ENCODE measurements at regions not wholly inside any gene's neighbourhood (a gene's known extent, or its start where the extent isn't known, plus 50 kb on each side); places are given as distances from the start of the nearest gene placed in this dataset.

DNA sequence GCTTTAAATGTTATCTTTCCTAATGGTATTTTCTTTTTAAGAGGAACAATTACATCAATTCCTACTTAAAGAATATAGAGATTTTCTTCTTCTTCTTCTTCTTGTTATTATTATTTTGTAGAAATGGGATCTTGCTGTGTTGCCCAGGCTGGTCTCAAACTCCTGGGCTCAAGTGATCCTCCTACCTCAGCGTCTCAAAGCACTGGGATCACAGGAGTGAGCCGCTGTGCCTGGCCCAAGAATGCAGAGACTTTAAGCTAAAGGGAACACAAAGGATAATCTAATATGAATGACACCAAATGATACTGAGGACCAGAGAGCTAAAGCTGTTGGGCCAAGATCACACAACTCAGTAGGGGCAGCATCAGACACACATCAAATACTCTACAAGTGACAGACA is 87.4 kb upstream of the FOXQ1 start:
- TF ChIP-seq POLR2A (IDR thresholded peaks at IDR 0.05) (no peak), EP300 (IDR thresholded peaks at IDR 0.05) (no peak), POLR2AphosphoS5 (IDR thresholded peaks at IDR 0.05) (no peak)
- TF ChIP-seq, protein P1, sequence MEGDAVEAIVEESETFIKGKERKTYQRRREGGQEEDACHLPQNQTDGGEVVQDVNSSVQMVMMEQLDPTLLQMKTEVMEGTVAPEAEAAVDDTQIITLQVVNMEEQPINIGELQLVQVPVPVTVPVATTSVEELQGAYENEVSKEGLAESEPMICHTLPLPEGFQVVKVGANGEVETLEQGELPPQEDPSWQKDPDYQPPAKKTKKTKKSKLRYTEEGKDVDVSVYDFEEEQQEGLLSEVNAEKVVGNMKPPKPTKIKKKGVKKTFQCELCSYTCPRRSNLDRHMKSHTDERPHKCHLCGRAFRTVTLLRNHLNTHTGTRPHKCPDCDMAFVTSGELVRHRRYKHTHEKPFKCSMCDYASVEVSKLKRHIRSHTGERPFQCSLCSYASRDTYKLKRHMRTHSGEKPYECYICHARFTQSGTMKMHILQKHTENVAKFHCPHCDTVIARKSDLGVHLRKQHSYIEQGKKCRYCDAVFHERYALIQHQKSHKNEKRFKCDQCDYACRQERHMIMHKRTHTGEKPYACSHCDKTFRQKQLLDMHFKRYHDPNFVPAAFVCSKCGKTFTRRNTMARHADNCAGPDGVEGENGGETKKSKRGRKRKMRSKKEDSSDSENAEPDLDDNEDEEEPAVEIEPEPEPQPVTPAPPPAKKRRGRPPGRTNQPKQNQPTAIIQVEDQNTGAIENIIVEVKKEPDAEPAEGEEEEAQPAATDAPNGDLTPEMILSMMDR (IDR thresholded peaks at IDR 0.05): no peak
- WGBS, 2 donors (ENCODE audit: low coverage in 1 of 2): 82 to 92% methylated on average over 2 of the region's 2 CpGs
- Histone ChIP-seq H3K27ac (no peak overlapping the region), H3K9me3 (no peaks in the 10 kb centered on the region), H3K4me1 (no peaks in the 10 kb centered on the region), H3K36me3 (no peaks in the 10 kb centered on the region), H3K4me3 (no peak overlapping the region), H3K27me3 (no peaks in the 10 kb centered on the region)
- ATAC-seq: no peak

DNA sequence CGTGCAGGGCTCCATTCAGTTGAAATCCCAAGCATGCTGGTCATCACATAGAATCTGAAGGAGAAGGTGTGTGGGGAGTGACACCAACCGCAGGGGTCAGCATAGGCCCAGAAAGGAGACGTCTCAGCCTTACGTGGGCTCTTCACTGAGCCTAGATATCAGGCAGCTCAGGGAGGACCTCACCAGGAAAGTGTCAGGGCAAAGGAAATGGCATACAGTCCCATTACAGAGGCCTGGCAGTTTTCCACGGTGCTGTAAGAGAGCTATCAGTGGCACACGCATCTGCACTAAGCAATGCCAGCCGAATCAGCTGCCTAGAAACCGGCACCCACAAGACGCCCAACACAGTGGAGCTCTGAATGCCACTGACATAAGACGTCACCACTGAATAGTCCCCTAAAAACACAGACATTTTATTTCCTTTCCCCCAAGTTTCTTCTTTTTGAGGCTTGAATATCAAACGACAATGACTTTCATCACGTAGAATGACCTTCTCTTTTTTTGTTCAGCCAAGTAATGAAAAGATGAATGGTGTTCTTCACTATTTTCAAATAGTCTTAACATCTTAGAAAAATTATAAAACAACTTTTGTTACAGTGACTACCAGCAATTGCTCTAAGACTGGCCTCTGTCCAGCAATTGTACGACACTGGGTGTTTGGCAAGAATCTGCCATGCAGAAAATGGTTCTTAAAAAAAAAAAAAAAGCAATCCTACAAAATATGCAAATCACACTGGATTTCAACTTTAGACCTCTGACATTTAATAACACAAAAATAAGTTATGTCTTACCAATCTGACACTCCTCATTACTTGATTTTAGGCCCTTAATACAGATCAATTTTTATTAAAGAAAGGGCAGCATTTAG is 88.9 kb upstream of the FOXQ1 start:
- no peak for ATAC-seq

DNA sequence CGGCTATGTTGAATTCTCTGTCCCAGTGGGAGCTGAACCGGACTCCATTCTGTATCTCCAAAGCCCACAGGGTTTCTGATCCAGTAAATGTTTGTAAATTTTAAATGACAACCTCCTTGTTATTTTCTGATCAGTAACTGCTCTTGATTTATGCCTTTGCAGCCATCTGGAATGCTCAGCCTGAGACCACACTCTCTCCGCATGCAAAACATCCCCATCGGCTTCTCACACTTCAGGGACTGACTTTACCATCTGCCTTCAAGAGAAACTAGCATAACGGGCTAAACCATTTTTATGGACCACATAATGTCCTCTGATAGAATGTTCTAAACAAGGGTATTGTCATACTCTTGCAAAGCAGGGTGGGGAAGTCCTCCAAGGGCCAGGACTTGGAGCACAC is 94.5 kb upstream of the FOXQ1 start:
- WGBS, 2 donors (ENCODE audit: low coverage in 1 of 2): 83 to 94% methylated on average over 2 to 5 of the region's 5 CpGs
- Histone ChIP-seq H3K27ac (no peak overlapping the region), H3K9me3 (no peaks in the 10 kb centered on the region), H3K27me3 (no peaks in the 10 kb centered on the region), H3K4me1 (no peaks in the 10 kb centered on the region), H3K4me3 (no peak overlapping the region), H3K36me3 (no peaks in the 10 kb centered on the region)
- TF ChIP-seq, protein P1 (IDR thresholded peaks at IDR 0.05): no peak
- TF ChIP-seq EP300 (IDR thresholded peaks at IDR 0.05) (no peak), POLR2A (IDR thresholded peaks at IDR 0.05) (no peak), POLR2AphosphoS5 (IDR thresholded peaks at IDR 0.05) (no peak)
- no peak for ATAC-seq

More for the DNA sequence above, 88.9 kb upstream of the FOXQ1 start:
- no peaks in the 10 kb centered on the region for H3K9me3 ChIP-seq
- H3K27ac ChIP-seq: no peak overlapping the region
- H3K27me3 ChIP-seq: no peaks in the 10 kb centered on the region
- TF ChIP-seq, protein P1 (IDR thresholded peaks at IDR 0.05): no peak
- TF ChIP-seq POLR2AphosphoS5 (IDR thresholded peaks at IDR 0.05): no peak
- TF ChIP-seq EP300 (IDR thresholded peaks at IDR 0.05): no peak
- no peak for TF ChIP-seq POLR2A (IDR thresholded peaks at IDR 0.05)
- no peak overlapping the region for H3K4me3 ChIP-seq
- no peaks in the 10 kb centered on the region for H3K36me3 ChIP-seq
- H3K4me1 ChIP-seq: no peaks in the 10 kb centered on the region
- 75 to 77% methylated on average over 8 to 12 of the region's 13 CpGs for WGBS, 2 donors (ENCODE audit: low coverage in 1 of 2)

DNA sequence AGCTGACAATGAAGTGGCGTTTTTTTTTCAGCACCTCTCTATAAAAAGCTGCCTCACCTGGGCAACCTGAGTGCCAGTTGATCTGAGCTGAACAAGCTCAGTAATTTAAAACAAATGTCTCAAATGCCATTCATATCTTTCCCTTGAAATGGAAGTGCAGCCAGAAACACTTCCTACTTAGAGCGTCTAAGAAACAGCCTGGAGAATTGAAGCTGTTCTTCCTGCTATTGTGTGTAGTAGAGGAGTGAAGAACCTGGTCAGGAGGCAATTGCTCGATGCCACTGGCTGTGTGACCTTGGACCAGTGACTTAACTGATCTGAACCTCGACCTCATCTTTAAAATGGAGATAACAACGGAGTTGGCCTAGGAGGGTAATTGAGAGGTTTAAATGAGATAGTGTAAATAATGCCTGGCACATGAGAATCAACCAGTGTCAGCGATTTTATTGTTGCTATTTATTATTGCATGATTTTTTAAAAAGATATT is 95.4 kb upstream of the FOXQ1 start:
- H3K9me3 ChIP-seq: no peaks in the 10 kb centered on the region
- WGBS, 2 donors (ENCODE audit: low coverage in 1 of 2): 68 to 71% methylated on average over 6 of the region's 6 CpGs
- H3K4me3 ChIP-seq: no peak overlapping the region
- no peaks in the 10 kb centered on the region for H3K36me3 ChIP-seq
- TF ChIP-seq, protein P1 (IDR thresholded peaks at IDR 0.05): no peak
- TF ChIP-seq POLR2A (IDR thresholded peaks at IDR 0.05): no peak
- TF ChIP-seq POLR2AphosphoS5 (IDR thresholded peaks at IDR 0.05): no peak
- TF ChIP-seq EP300 (IDR thresholded peaks at IDR 0.05): no peak
- no peaks in the 10 kb centered on the region for H3K27me3 ChIP-seq
- no peak overlapping the region for H3K27ac ChIP-seq
- no peaks in the 10 kb centered on the region for H3K4me1 ChIP-seq
- no peak for ATAC-seq
